Upper lobe of left lung (tissue), 4 donors: ENCODE measurements at regions not wholly inside any gene's neighbourhood (a gene's known extent, or its start where the extent isn't known, plus 50 kb on each side); places are given as distances from the start of the nearest gene placed in this dataset.

ENCODE experiments used
- EP300 ChIP-seq, 4 donors: sonication (generic); formaldehyde crosslinking; IDR thresholded peaks; one replicate each; pipeline ENCODE4 v1.5.1; 2017; ENCODE audit warnings: antibody characterized with exemption in 4 of 4, control low read depth in 2 of 4
- POLR2A ChIP-seq, 4 donors: fragments of 450-650 bp; IDR thresholded peaks; one replicate each; pipeline ENCODE4 v1.5.1; 2016 to 2017; ENCODE audit warnings: antibody characterized with exemption in 4 of 4, mild to moderate bottlenecking in 2 of 4
- POLR2AphosphoS5 ChIP-seq, 2 donors: sonication (generic); formaldehyde crosslinking; IDR thresholded peaks; one replicate each; pipeline ENCODE4 v1.5.1; 2017; ENCODE audit warnings: antibody characterized with exemption in 2 of 2
- TF ChIP-seq, protein P1 (sequence below), 6 experiments: fragments of 450-650 bp in 4 of 6; fragments of 200-600 bp in 2 of 6; sonication (generic) in 2 of 6; IDR thresholded peaks; one replicate each; pipeline ENCODE4 v1.5.1; 2016 to 2019; ENCODE audit warnings: antibody characterized with exemption in 6 of 6

DNA sequence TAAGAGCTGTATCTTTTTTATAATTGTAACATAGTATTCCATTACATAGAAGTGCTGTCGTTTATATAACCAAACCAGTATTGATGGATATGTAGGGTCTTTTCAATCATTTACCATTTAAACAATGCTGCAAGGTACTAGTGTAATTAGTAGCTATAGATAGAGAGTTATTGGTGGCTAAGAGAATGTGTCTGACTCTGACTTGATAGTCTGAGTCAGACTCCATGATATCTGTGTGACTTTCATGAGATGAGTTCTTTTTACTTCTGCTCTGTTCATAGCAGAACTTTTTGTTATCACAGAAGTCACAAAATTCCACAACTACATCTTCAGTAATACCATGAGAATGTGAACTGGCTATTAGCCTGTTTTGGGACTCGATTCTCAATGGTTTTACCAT lies 150.6 kb downstream of the FHIP1A start:
- TF ChIP-seq, protein P1, sequence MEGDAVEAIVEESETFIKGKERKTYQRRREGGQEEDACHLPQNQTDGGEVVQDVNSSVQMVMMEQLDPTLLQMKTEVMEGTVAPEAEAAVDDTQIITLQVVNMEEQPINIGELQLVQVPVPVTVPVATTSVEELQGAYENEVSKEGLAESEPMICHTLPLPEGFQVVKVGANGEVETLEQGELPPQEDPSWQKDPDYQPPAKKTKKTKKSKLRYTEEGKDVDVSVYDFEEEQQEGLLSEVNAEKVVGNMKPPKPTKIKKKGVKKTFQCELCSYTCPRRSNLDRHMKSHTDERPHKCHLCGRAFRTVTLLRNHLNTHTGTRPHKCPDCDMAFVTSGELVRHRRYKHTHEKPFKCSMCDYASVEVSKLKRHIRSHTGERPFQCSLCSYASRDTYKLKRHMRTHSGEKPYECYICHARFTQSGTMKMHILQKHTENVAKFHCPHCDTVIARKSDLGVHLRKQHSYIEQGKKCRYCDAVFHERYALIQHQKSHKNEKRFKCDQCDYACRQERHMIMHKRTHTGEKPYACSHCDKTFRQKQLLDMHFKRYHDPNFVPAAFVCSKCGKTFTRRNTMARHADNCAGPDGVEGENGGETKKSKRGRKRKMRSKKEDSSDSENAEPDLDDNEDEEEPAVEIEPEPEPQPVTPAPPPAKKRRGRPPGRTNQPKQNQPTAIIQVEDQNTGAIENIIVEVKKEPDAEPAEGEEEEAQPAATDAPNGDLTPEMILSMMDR (IDR thresholded peaks at IDR 0.05) = no peak
- no peak for TF ChIP-seq POLR2AphosphoS5 (IDR thresholded peaks at IDR 0.05)
- no peak for TF ChIP-seq POLR2A (IDR thresholded peaks at IDR 0.05)
- TF ChIP-seq EP300 (IDR thresholded peaks at IDR 0.05) = no peak
